B cell (primary cell): ENCODE measurements at regions not wholly inside any gene's neighbourhood (a gene's known extent, or its start where the extent isn't known, plus 50 kb on each side); places are given as distances from the start of the nearest gene placed in this dataset.

ENCODE experiments used
- ATAC-seq: fragments of 200-7000 bp; cut with Tn5 transposase; one replicate; pipeline ENCODE4 v1.10.0; 2021; ENCODE audit warnings: low read depth, mild to moderate bottlenecking, moderate number of reproducible peaks, moderate library complexity
- CTCF ChIA-PET: fragments of 350-600 bp; sonication (Branson Sonifier 250); formaldehyde crosslinking; loops from one replicate; lab custom pipeline; 2021; ENCODE audit warnings: antibody characterized with exemption, inconsistent platforms; lab: Charles Lee
- POLR2A ChIA-PET: fragments of 350-600 bp; sonication (Branson Sonifier 250); formaldehyde crosslinking; loops from one replicate; lab custom pipeline; 2021; ENCODE audit warnings: antibody characterized with exemption; lab: Charles Lee
- DNase-seq: peaks from one replicate; pipeline ENCODE4 v3.0.0; 2013
- H2AFZ ChIP-seq: 2 replicates; pipeline ENCODE4 v1.6.1; 2012; ENCODE audit warnings: mild to moderate bottlenecking, low read depth, low read length; ENCODE audit not compliant: insufficient read depth, poor library complexity, severe bottlenecking
- H3K27ac ChIP-seq, 2 donors: 1 replicate in 1 of 2; 2 replicates in 1 of 2; pipeline ENCODE4 v1.5.1; 2012 to 2013; ENCODE audit warnings: low read length in 2 of 2, mild to moderate bottlenecking in 2 of 2, moderate library complexity in 1 of 2
- H3K27me3 ChIP-seq, 4 experiments: fragments of 200-600 bp in 1 of 4; sonication (generic) in 1 of 4; replicated peaks in 1 of 4; 1 replicate in 2 of 4; 2 replicates in 2 of 4; pipeline versions ENCODE4 v1.6.1 to v1.7.0; 2013 to 2016; ENCODE audit warnings: low read length in 3 of 4, mild to moderate bottlenecking in 2 of 4, mixed read lengths in 1 of 4, moderate library complexity in 1 of 4; ENCODE audit not compliant: insufficient read depth in 4 of 4, control insufficient read depth in 3 of 4; ENCODE audit errors: control extremely low read depth in 1 of 4
- H3K36me3 ChIP-seq, 2 experiments: replicated peaks in 1 of 2; 1 replicate in 1 of 2; 2 replicates in 1 of 2; pipeline versions ENCODE4 v1.6.1 to v1.7.1; 2013; ENCODE audit warnings: low read length in 1 of 2; ENCODE audit not compliant: insufficient read depth in 2 of 2, control insufficient read depth in 1 of 2; ENCODE audit errors: control extremely low read depth in 1 of 2, extremely low read depth in 1 of 2
- H3K4me1 ChIP-seq, 2 donors: fragments of 200-600 bp in 1 of 2; sonication (generic) in 1 of 2; 1 replicate in 1 of 2; 2 replicates in 1 of 2; pipeline versions ENCODE4 v1.5.1 to v1.6.1; 2013 to 2017; ENCODE audit warnings: low read length in 2 of 2; ENCODE audit not compliant: control insufficient read depth in 2 of 2, insufficient read depth in 2 of 2
- H3K4me2 ChIP-seq: replicated peaks from 2 replicates; pipeline ENCODE3; 2012; ENCODE audit warnings: mild to moderate bottlenecking, low read depth, low read length; ENCODE audit not compliant: poor library complexity, severe bottlenecking
- H3K4me3 ChIP-seq, 5 experiments: fragments of 200-600 bp in 1 of 5; sonication (generic) in 1 of 5; 1 replicate in 3 of 5; 2 replicates in 2 of 5; pipeline versions ENCODE4 v1.5.1 to v1.7.0; 2011 to 2016; ENCODE audit warnings: low read length in 4 of 5, mild to moderate bottlenecking in 4 of 5, low read depth in 2 of 5, control low read depth in 1 of 5, moderate library complexity in 1 of 5; ENCODE audit not compliant: insufficient read depth in 1 of 5; ENCODE audit errors: control extremely low read depth in 1 of 5, extremely low read depth in 1 of 5
- H3K79me2 ChIP-seq: fragments of 200-600 bp; sonication (generic); one replicate; pipeline ENCODE4 v1.6.0; 2016; ENCODE audit warnings: low read length; ENCODE audit not compliant: control insufficient read depth, insufficient read depth
- H3K9ac ChIP-seq: fragments of 200-600 bp; sonication (generic); 2 replicates; pipeline ENCODE4 v1.6.1; 2017; ENCODE audit warnings: mild to moderate bottlenecking, low read length, moderate library complexity
- H3K9me3 ChIP-seq, 3 donors: one replicate each; pipeline versions ENCODE4 v1.6.1 to v1.7.1; 2013; ENCODE audit warnings: low read length in 2 of 3; ENCODE audit not compliant: control insufficient read depth in 2 of 3, insufficient read depth in 1 of 3; ENCODE audit errors: control extremely low read depth in 1 of 3
- H4K20me1 ChIP-seq: 2 replicates; pipeline ENCODE4 v1.6.0; 2012; ENCODE audit warnings: mild to moderate bottlenecking, low read length; ENCODE audit not compliant: insufficient read depth, control insufficient read depth, poor library complexity, severe bottlenecking
- H3K27ac Mint-ChIP-seq: one replicate; pipeline ENCODE4 v1.8.0; 2021; ENCODE audit warnings: mixed read lengths
- H3K27me3 Mint-ChIP-seq: one replicate; pipeline ENCODE4 v1.8.0; 2021; ENCODE audit warnings: mixed read lengths
- H3K4me1 Mint-ChIP-seq: one replicate; pipeline ENCODE4 v1.8.0; 2021; ENCODE audit warnings: mixed read lengths
- H3K4me3 Mint-ChIP-seq: one replicate; pipeline ENCODE4 v1.8.0; 2021; ENCODE audit warnings: mixed read lengths
- H3K9me3 Mint-ChIP-seq: one replicate; pipeline ENCODE4 v1.8.0; 2022; ENCODE audit warnings: mixed read lengths; ENCODE audit not compliant: insufficient read depth
- CTCF ChIP-seq: fragments of 200-600 bp; IDR thresholded peaks from one replicate; pipeline ENCODE4 v1.8.0; 2022; ENCODE audit warnings: antibody characterized with exemption, mild to moderate bottlenecking
- EZH2 ChIP-seq: IDR thresholded peaks from 2 replicates; pipeline ENCODE4 v1.6.1; 2012; ENCODE audit warnings: borderline replicate concordance, low read depth, mild to moderate bottlenecking, moderate library complexity, low read length; ENCODE audit not compliant: insufficient read depth, poor library complexity, severe bottlenecking
- WGBS: methylation state at CpG from one replicate; pipeline ENCODE4 v1.1.5; 2013; ENCODE audit warnings: missing lambda C conversion rate; ENCODE audit not compliant: insufficient coverage; 5-methylcytosine and 5-hydroxymethylcytosine counted together
- intact Hi-C: fragments of 100-400 bp; cut with micrococcal nuclease; formaldehyde crosslinking; loops from one replicate; pipeline ENCODE4 v1.10.0; 2022

- Histone ChIP-seq H3K36me3 (no peaks in the 10 kb centered on the region), H3K4me1 (no peaks in the 10 kb centered on the region), H3K27me3 (no peaks in the 10 kb centered on the region), H3K9ac (no peak overlapping the region), H3K79me2 (no peaks in the 10 kb centered on the region), H3K4me2 (no peak overlapping the region), H3K9me3 (no peaks in the 10 kb centered on the region), H2AFZ (no peak overlapping the region), H3K4me3 (no peak overlapping the region), H3K27ac (no peak overlapping the region), H4K20me1 (no peaks in the 10 kb centered on the region)
- no peaks in the 10 kb centered on the region for H3K4me1 Mint-ChIP-seq
- DNase-seq: no peak
- CTCF ChIA-PET: no interaction called here
- no peak overlapping the region for H3K27ac Mint-ChIP-seq
- intact Hi-C loops: no loop called here
- TF ChIP-seq CTCF: no peak
- POLR2A ChIA-PET: no interaction called here
- H3K9me3 Mint-ChIP-seq: no peaks in the 10 kb centered on the region
- H3K4me3 Mint-ChIP-seq: no peak overlapping the region
- ATAC-seq: no peak
- WGBS: 85% methylated on average over 4 of the region's 10 CpGs
- no peaks in the 10 kb centered on the region for H3K27me3 Mint-ChIP-seq
Measured at GRCh38 chr2:221716426-221717303, 144.6 kb upstream of the EPHA4 start.

GRCh38 chr2:221715523-221716247 is 143.6 kb upstream of the EPHA4 start:
- H3K27ac Mint-ChIP-seq: no peak overlapping the region
- no peaks in the 10 kb centered on the region for H3K36me3 ChIP-seq
- DNase-seq: no peak
- H3K27ac ChIP-seq: no peak overlapping the region
- H3K79me2 ChIP-seq: no peaks in the 10 kb centered on the region
- ChIA-PET POLR2A (no interaction called here), CTCF (no interaction called here)
- ATAC-seq: no peak
- no peaks in the 10 kb centered on the region for H3K9me3 Mint-ChIP-seq
- no peaks in the 10 kb centered on the region for H3K9me3 ChIP-seq
- no peak overlapping the region for H3K4me3 Mint-ChIP-seq
- no peaks in the 10 kb centered on the region for H3K27me3 Mint-ChIP-seq
- WGBS: 80% methylated on average over 2 of the region's 6 CpGs
- H3K4me3 ChIP-seq: no peak overlapping the region
- no peaks in the 10 kb centered on the region for H3K4me1 ChIP-seq
- H3K4me1 Mint-ChIP-seq: no peaks in the 10 kb centered on the region
- no peaks in the 10 kb centered on the region for H4K20me1 ChIP-seq
- no peak overlapping the region for H3K4me2 ChIP-seq
- intact Hi-C loops: no loop called here
- H3K27me3 ChIP-seq: no peaks in the 10 kb centered on the region
- TF ChIP-seq EZH2 (no peak), CTCF (no peak)
- H3K9ac ChIP-seq: no peak overlapping the region
- H2AFZ ChIP-seq: no peak overlapping the region
